Panc1 (cell line): ENCODE measurements at regions not wholly inside any gene's neighbourhood (a gene's known extent, or its start where the extent isn't known, plus 50 kb on each side); places are given as distances from the start of the nearest gene placed in this dataset.

ENCODE experiments used
- ATAC-seq: fragments of 200-7000 bp; cut with Tn5 transposase; 2 replicates; pipeline ENCODE4 v1.9.1; 2020; ENCODE audit warnings: mild to moderate bottlenecking, moderate library complexity
- BruUV-seq: library from RNA; stranded (reverse); fragments of 400-500 nt; replicated peaks from 2 replicates; lab custom pipeline; 2021; lab: Mats Ljungman, UMichigan
- CTCF ChIA-PET: fragments of 300-600 bp; sonication (Branson Sonifier 250); formaldehyde crosslinking; loops from one replicate; lab custom pipeline; 2022; ENCODE audit warnings: antibody characterized with exemption; lab: Charles Lee
- POLR2A ChIA-PET: fragments of 300-600 bp; sonication (Branson Sonifier 250); formaldehyde crosslinking; loops from one replicate; lab custom pipeline; 2022; ENCODE audit warnings: antibody characterized with exemption; lab: Charles Lee
- DNase-seq: peaks from one replicate; pipeline ENCODE4 v3.0.0-alpha.2; 2010; ENCODE audit warnings: low read depth, low spot score
- H3K27ac ChIP-seq: 2 replicates; pipeline ENCODE4 v1.5.1; 2011; ENCODE audit warnings: mild to moderate bottlenecking, low read length, inconsistent platforms
- H3K27me3 ChIP-seq: fragments of 200-500 bp; sonication (Bioruptor generic); 2 replicates; pipeline ENCODE4 v1.6.0; 2014; ENCODE audit warnings: low read length, inconsistent platforms; ENCODE audit not compliant: control insufficient read depth, insufficient read depth
- H3K36me3 ChIP-seq: fragments of 200-500 bp; sonication (Bioruptor generic); 2 replicates; pipeline ENCODE4 v1.5.1; 2014; ENCODE audit warnings: inconsistent platforms, mild to moderate bottlenecking, low read length, moderate library complexity; ENCODE audit not compliant: control insufficient read depth, insufficient read depth
- H3K4me1 ChIP-seq: 2 replicates; pipeline ENCODE4 v1.5.1; 2011; ENCODE audit warnings: inconsistent platforms, mild to moderate bottlenecking, low read length, moderate library complexity; ENCODE audit not compliant: control insufficient read depth, insufficient read depth
- H3K4me3 ChIP-seq, 2 experiments: 2 replicates each; pipeline ENCODE4 v1.5.1; 2011 to 2012; ENCODE audit warnings: low read depth in 2 of 2, low read length in 2 of 2, mild to moderate bottlenecking in 2 of 2, inconsistent platforms in 1 of 2, moderate library complexity in 1 of 2
- H3K9me3 ChIP-seq: fragments of 200-500 bp; sonication (Bioruptor generic); 2 replicates; pipeline ENCODE4 v1.5.1; 2014; ENCODE audit warnings: low read depth, mild to moderate bottlenecking, inconsistent platforms, low read length, moderate library complexity; ENCODE audit not compliant: control insufficient read depth, insufficient read depth
- CTCF ChIP-seq: fragments of 450-650 bp; IDR thresholded peaks from 2 replicates; pipeline ENCODE4 v1.5.1; 2017; ENCODE audit warnings: mild to moderate bottlenecking
- POLR2AphosphoS5 ChIP-seq: IDR thresholded peaks from 2 replicates; pipeline ENCODE4 v1.6.1; 2012; ENCODE audit warnings: mild to moderate bottlenecking, low read depth, low read length, moderate library complexity
- REST ChIP-seq, 2 experiments: IDR thresholded peaks; 2 replicates each; pipeline ENCODE4 v1.6.1; 2011 to 2012; ENCODE audit warnings: low read depth in 2 of 2, control low read depth in 1 of 2, low read length in 1 of 2, mild to moderate bottlenecking in 1 of 2, moderate library complexity in 1 of 2; ENCODE audit not compliant: insufficient read depth in 1 of 2
- SIN3A ChIP-seq: IDR thresholded peaks from 2 replicates; pipeline ENCODE4 v1.6.1; 2012; ENCODE audit warnings: low read depth, mild to moderate bottlenecking, low read length, moderate library complexity, borderline replicate concordance; ENCODE audit not compliant: insufficient read depth
- TCF7L2 ChIP-seq: IDR thresholded peaks from 2 replicates; pipeline ENCODE4 v1.6.1; 2011; ENCODE audit warnings: mild to moderate bottlenecking, low read depth, low read length, inconsistent platforms
- in situ Hi-C: cut with HindIII; loops from 2 replicates; pipeline ENCODE4 v1.10.0; 2016; ENCODE audit warnings: low sequenced_read_pairs, low pct_unique_long_range_greater_than_20kb
- intact Hi-C: fragments of 100-400 bp; cut with micrococcal nuclease; formaldehyde crosslinking; loops from one replicate; pipeline ENCODE4 v1.10.0; 2022; ENCODE audit not compliant: unreplicated experiment

- in situ Hi-C loops (no loop called here), intact Hi-C loops (no loop called here)
- no peaks in the 10 kb centered on the region for H3K9me3 ChIP-seq
- DNase-seq (no peak), ATAC-seq (no peak)
- no peaks in the 10 kb centered on the region for H3K36me3 ChIP-seq
- H3K27ac ChIP-seq = no peak overlapping the region
- no TSS peak for BruUV-seq
- TF ChIP-seq REST (IDR thresholded peaks at IDR 0.05; ENCODE audit: insufficient read depth in 1 of 2, low read depth in 2 of 2, low read length in 1 of 2) (no peak), POLR2AphosphoS5 (no peak), CTCF (no peak), SIN3A (no peak), TCF7L2 (no peak)
- no peaks in the 10 kb centered on the region for H3K4me1 ChIP-seq
- ChIA-PET CTCF (no interaction called here), POLR2A (no interaction called here)
- no peaks in the 10 kb centered on the region for H3K27me3 ChIP-seq
- no peak overlapping the region for H3K4me3 ChIP-seq
These were observed 163.7 kb upstream of the PWP1 start for GRCh38 chr12:107521826-107522355.

GRCh38 chr12:107522692-107523477, 162.7 kb upstream of the PWP1 start:
- Histone ChIP-seq H3K4me3 (no peak overlapping the region), H3K4me1 (no peaks in the 10 kb centered on the region), H3K27me3 (no peaks in the 10 kb centered on the region), H3K9me3 (no peaks in the 10 kb centered on the region), H3K36me3 (no peaks in the 10 kb centered on the region), H3K27ac (no peak overlapping the region)
- no peak for DNase-seq
- ChIA-PET CTCF (no interaction called here), POLR2A (no interaction called here)
- no peak for ATAC-seq
- no TSS peak for BruUV-seq
- in situ Hi-C loops = no loop called here
- intact Hi-C loops = no loop called here
- no peak for TF ChIP-seq REST (IDR thresholded peaks at IDR 0.05; ENCODE audit: insufficient read depth in 1 of 2, low read depth in 2 of 2, low read length in 1 of 2)
- TF ChIP-seq SIN3A = no peak
- TF ChIP-seq TCF7L2 = no peak
- peak; percentile 46 for TF ChIP-seq CTCF
- no peak for TF ChIP-seq POLR2AphosphoS5
